Hindlimb muscle (tissue), 1 donor: ENCODE measurements at regions not wholly inside any gene's neighbourhood (a gene's known extent, or its start where the extent isn't known, plus 50 kb on each side); places are given as distances from the start of the nearest gene placed in this dataset.

Experiments
- DNase-seq: peaks from one replicate; pipeline ENCODE4 v3.0.0-alpha.2; 2013

DNA sequence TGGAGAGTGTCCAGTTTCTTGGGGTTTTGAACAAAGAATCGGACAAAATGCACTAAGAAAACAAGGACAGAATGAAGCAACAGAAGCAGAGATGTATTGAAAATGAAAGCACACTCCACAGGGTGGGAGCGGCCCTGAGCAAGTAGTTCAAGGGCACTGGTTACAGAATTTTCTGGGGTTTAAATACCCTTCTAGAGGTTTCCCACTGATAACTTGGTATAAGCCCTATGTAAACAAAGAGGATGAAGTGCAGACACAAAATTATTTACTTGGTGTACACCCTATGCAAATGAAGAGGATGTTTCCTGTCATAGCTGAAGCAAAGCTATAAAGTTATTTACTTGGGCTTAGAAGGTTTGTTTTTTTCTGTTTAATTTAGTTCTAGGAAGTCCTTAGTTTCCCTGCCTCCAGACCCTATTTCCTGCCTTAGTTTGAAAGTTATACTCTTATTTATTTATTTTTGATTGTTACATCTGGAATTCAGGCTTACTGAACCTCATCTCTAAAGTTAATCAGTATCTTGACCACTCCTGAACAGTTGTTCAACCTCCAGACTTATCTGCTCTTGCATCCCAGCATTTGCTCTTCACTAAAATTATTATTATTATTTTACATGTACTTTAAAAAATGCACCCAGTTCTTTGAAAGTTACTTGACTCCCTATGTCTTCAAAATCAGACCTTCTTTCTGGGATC lies 193.5 kb downstream of the SPP2 start:
- DNase-seq: no peak

GRCh38 chr2:234242459-234242836 lies 191.9 kb downstream of the SPP2 start:
- no peak for DNase-seq

DNA sequence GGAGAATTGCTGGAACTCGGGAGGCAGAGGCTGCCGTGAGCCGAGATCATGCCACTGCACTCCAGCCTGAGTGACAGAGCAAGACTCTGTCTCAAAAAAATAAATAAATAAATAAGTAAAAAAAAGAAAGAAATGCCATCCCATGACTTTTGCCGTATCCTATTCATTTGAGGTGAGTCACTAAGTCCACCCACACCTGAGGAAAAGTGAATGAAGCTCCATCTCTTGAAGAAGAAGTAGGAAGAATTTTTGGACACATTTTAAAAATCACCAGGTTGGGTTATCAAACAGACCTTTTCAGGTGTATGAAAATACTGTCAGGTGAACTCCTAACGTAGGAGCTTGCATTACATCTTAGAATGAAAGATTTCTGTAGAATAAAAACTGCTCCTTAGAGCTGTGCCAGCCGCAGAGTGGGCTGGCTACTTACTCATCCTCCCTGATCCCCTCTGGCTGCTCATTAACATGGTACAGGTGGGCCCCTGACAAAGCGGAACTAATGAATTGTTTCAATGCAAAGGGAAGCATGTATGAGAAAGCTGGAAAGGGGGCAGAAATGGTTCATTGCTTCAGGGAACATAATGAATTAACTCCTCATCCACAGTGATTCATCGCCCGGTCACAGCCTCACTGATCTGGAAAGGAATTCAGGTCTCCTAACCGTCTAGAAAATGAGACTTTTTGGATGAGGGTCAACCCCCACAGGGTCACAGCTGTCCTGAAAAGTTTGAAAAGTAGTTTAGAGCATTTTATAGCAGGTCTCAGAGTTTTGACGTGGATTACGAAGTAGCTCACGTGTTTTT lies 191.4 kb downstream of the SPP2 start:
- no peak for DNase-seq

DNA sequence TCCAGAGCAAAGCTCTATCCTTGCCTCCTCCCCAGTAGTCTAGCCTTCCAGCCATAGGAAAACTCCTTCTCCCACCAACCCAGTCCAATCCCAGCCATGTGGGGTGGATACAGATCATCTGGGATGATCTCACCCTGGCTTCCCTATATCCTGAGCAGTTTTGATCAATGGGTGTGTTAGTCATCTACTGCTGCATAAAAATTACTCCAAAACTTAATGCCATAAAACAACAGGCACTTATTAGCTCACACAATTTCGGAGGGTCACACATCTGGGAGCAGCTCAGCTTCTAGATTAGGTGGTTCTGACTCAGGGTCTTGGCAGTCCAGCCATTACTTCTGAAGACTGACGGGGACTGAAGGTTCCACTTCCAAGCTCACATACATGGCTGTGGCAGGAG lies 190.4 kb downstream of the SPP2 start:
- DNase-seq: no peak

DNA sequence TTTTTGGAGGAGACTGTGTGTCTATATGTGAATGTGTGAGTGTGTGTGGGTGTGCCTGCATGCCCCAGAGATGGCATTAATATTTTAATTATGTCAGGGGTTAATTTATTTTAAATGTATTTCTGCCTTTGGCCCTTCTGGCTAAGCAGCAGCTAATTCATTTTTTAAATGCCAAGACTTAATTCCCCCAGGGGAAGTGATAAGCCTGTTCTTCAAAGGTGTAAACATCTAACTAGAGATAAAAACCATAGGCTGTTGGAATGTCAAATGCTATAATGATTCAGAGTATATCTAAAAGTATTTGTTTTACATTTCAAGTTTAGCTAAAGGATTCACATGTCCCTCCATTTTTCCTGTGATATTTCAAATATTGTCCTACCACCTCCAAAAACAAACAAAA lies 184.7 kb downstream of the SPP2 start:
- no peak for DNase-seq

DNA sequence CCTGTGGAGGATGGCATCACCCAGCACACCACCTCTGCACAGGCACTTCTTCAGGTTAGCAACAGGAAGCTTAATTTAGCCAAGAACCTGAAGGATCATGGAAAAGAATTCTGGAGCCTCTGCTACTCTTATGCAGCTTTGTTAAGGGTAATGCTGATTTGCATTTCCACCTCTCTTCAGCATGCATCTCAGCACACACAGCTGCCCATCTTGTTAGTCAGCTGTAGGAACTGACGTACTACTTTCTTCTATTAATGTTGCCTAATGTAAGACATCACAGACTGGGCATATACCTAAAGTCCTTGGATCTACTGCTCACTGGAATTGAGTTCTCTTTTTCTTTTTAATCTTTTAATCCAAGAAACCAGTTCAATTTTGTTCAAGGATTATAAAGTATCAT lies 181.0 kb downstream of the SPP2 start:
- no peak for DNase-seq

- DNase-seq: no peak
Measured at GRCh38 chr2:234219046-234219310, 168.5 kb downstream of the SPP2 start.

DNA sequence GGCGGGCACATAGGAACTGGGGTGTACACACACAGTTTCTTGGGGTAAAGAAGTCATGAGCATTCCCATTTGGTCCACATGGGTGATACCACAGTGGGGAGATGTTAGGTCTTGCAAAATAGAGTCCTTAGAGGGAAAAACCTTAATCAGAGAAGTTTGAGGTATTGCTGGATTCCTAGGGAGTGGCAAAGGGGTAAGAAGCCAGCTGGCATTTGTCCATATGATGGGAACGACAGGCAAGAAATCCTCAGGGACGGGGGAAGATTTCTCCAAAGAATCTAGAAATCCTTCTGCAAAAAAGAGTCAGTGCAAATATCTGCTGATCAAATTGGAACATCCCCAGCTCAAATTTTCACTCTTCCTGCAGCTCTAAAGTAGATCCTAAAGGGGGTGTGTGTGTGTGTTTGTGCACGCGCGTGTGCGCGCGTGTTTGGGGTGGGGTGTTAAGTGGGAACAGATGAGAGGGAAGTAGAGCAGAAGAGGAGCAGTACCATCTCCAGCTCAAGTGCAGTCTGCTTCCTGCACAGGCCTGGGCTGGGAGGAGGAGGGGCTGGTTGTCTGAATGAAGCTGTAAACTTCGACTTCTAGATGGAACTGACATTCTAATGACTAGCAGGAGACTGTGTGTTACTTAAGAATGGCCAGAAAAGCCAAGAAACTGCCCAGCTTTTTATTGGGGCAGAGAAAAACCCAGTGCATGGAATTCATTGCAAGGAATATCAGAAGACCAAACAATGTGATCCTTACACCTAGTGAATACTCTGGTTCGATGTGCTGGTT lies 168.0 kb downstream of the SPP2 start:
- peak; percentile 15 for DNase-seq

DNA sequence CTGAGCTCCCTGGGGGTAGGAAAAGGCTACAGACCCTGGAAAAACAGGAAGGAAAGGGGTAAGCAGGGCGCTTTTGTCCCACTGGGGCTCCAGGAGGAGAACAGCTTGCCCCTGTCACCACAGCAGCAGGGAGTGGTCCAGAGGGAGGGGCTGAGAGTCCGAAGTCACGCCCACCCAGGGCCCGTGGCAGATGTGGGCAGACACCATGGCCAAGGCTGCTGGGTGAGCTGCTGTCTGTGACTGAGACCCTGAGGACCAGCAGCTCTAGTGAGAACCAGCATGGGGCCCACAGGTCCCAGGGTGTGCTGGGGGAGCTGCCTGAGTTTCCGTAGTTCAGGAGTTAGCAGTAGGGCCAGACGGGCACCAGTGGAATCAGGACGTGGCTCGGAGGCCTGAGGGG lies 162.0 kb downstream of the SPP2 start:
- no peak for DNase-seq

DNA sequence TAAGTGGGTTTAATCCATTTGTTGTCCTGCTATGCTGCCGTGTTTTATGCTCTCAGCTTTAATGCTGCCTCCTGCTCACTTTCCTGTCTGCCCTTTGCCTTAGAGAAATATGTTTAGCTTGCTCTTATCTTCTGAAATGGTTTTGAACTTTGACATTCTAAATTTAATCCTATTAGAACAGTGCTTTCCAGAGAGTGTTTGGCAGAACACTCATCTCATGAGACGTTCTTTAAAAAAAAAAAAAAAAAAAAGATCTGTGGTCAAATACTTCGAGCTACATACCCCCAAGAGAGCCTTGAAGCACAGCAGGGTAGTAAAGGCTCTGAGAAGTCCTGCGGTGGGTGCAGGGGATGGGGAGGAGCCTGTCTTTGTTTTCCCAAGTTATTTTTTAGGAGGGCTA lies 161.3 kb downstream of the SPP2 start:
- DNase-seq: no peak

GRCh38 chr2:234206738-234207137 lies 156.2 kb downstream of the SPP2 start:
- no peak for DNase-seq

DNA sequence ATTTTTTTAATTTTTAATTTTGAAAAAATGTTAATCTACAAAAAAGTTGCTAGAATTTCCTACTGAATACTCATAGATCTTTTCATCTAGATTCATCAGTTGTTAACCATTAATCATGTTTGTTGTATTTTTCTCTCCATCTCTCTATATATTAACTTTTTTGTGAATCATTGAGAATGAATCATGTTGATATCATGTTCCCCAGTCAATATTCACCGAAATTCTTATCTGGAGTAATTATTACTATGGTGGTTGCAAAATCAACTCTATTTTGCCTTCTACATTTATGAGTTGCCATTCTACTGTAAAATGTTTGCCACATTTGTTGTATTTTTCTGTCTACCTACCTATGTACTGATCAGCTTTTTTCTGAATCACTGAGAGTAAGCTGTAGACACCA lies 154.0 kb downstream of the SPP2 start:
- no peak for DNase-seq

DNA sequence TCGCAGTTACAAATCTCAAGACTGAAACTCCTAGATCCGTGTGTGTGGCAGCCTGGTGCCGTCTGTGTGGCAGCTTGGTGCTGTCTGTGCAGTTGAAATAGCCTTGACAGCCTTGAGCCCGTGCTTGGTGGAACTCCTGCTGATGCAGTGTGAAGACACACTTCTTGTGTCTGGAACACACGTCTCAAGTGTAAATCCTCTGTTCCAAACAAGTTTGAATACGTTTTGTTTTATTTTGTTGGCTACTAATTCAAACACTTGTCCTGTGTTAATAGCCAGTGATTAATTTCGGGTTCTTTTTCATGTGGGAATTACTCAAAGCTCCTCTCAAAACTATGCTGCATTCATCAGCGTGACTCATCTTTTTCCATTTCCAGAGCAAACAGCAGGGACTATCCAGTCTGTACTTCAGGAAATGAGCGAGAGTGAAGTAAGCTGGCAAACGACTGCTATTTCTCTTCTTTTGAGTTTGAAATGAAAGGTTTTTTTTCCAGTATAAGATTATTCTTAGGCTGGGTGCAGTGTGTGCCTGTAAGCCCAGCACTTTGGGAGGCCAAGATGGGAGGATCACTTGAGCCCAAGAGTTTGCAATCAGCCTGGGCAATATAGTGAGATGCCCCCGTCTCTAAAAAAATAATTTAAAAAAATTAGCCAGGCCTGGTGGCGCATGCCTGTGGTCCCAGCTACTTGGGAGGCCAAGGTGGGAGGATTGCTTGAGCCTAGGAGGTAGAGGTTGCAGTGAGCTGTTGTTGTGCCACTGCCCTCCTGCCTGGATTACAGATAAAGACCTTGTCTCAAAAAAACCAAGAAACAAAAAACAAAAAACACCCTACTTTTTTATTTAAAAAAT lies 152.9 kb downstream of the SPP2 start:
- peak; percentile 47 for DNase-seq

DNA sequence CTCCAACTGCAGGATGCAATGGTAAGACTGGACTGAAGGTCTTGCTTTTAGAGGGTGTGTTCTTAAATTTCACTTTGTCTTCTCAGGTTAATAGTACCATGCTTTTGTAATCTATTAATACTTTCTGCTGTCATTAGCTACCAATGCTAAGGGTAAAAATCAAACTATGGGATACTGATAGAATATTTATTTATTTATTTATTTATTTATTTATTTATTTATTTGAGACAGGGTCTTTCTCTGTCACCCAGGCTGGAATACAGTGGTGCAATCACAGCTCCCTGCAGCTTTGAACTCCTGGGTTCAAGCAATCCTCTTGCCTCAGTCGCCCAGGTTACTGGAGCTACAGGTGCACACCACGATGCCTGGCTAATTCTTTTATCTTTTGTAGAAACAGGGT lies 152.1 kb downstream of the SPP2 start:
- DNase-seq: no peak

- no peak for DNase-seq
Measured at GRCh38 chr2:234199996-234200395, 149.5 kb downstream of the SPP2 start.

GRCh38 chr2:234198976-234199375 lies 148.5 kb downstream of the SPP2 start:
- DNase-seq: no peak

DNA sequence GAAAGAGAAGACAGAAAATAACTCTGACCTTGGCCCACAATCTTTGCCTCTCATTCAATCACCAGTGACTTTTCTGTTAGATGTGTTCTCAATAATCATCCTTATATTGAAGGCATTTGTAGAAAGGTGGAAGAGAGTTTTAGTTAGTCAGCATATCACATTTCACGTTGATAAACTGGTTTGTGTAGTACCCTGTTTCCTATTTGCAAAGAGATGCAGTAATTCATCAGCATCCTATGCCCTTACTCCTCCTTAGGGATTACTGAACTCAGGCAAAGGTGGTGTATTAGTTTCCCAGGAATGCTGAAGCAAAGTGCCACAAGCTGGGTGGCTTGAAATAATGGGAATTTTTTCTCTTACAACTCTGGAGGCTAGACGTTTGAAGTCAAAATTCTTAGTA lies 145.0 kb downstream of the SPP2 start:
- DNase-seq: no peak

- no peak for DNase-seq
Measured at GRCh38 chr2:234193977-234194563, 143.6 kb downstream of the SPP2 start.

- no peak for DNase-seq
Measured at GRCh38 chr2:234191819-234192407, 141.4 kb downstream of the SPP2 start.

DNA sequence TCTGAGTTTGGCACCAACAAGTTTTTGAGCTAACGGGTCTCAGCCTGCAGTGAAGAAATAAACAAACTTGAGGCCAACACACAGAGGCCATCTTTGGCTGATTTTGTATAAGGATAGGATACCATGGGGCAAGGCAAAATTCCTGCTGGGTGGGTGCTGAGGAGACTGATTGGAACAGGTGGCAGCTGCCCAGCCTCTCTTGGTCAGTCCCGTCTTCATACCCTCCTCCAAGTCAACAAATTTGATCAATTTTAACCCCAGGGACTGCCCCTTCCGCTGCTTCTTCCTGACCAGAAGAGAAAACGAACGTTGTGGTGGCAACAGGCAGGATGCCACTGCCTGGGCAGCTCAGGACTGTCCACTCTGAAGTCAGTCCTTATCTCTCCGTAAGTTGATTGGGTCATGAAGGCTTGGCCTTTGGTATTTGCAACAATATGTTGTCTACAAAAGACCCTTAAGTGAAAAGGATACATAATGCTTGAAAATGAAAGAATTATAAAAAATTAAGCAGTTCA lies 139.3 kb downstream of the SPP2 start:
- DNase-seq: no peak

GRCh38 chr2:234189230-234189629 lies 138.7 kb downstream of the SPP2 start:
- no peak for DNase-seq

DNA sequence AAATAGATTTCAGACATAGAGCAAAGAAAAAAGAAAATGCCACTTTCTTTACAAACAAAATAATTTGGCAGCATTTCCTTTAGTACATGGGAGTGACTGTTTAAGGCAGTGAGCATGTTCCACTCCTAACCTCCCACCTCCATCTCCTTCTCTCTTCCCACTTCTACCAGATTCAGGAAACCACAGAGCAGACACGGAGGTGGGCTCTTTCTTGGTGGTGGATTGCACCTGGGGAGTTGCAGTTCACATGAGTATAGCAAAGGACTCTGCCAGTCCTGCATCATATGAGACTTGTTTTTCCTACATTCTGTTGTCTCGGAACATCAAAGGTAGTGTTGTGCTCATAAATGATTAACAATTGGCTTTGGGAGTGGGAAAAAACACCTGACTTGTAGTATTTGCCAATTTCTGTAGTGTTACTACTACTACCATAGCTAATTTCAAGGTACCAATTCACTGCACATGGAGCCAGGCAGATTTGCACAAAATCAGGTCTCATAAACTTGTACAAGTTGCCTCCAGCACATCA lies 137.2 kb downstream of the SPP2 start:
- DNase-seq: no peak
